PFSK-1 (cell line): ENCODE measurements at regions not wholly inside any gene's neighbourhood (a gene's known extent, or its start where the extent isn't known, plus 50 kb on each side); places are given as distances from the start of the nearest gene placed in this dataset.

Source experiments
- POLR2AphosphoS5 ChIP-seq: IDR thresholded peaks from 2 replicates; pipeline ENCODE4 v1.6.1; 2012; ENCODE audit warnings: low read depth, mild to moderate bottlenecking, control low read depth, low read length, moderate library complexity
- TAF1 ChIP-seq: IDR thresholded peaks from 2 replicates; pipeline ENCODE4 v1.6.1; 2012; ENCODE audit warnings: low read length, control low read depth, borderline replicate concordance; ENCODE audit not compliant: insufficient read depth

GRCh38 chr10:120643351-120643750, 186.3 kb downstream of the PLPP4 start:
- TF ChIP-seq POLR2AphosphoS5: no peak
- no peak for TF ChIP-seq TAF1
